Kidney (tissue), 13 donors: ENCODE measurements at regions not wholly inside any gene's neighbourhood (a gene's known extent, or its start where the extent isn't known, plus 50 kb on each side); places are given as distances from the start of the nearest gene placed in this dataset.

Experiments
- DNase-seq, 5 donors: peaks; one replicate each; pipeline ENCODE4 v3.0.0-alpha.2; 2013 to 2020
- FAIRE-seq: peaks from 2 replicates; lab custom pipeline; 2012; peaks lifted over from hg19 to GRCh38; lab: Jason Lieb, UNC
- H3K27ac ChIP-seq, 2 donors: one replicate each; pipeline ENCODE4 v1.7.0; 2013; ENCODE audit warnings: low read depth in 2 of 2, low read length in 2 of 2, inconsistent platforms in 1 of 2
- H3K27me3 ChIP-seq: one replicate; pipeline ENCODE4 v1.7.1; 2013; ENCODE audit warnings: low read length, inconsistent platforms; ENCODE audit not compliant: control insufficient read depth, insufficient read depth
- H3K36me3 ChIP-seq, 3 donors: one replicate each; pipeline versions ENCODE4 v1.7.0 to v1.7.1; 2013; ENCODE audit warnings: low read length in 3 of 3, control low read depth in 1 of 3, inconsistent platforms in 1 of 3; ENCODE audit not compliant: insufficient read depth in 3 of 3, control insufficient read depth in 2 of 3
- H3K4me1 ChIP-seq, 3 donors: one replicate each; pipeline versions ENCODE4 v1.7.0 to v1.7.1; 2013; ENCODE audit warnings: low read length in 3 of 3, inconsistent platforms in 1 of 3, low read depth in 1 of 3; ENCODE audit not compliant: control insufficient read depth in 2 of 3, insufficient read depth in 2 of 3
- H3K4me3 ChIP-seq, 3 donors: one replicate each; pipeline versions ENCODE4 v1.7.0 to v1.8.1; 2013; ENCODE audit warnings: low read length in 3 of 3, control low read depth in 1 of 3, inconsistent platforms in 1 of 3
- H3K9ac ChIP-seq, 3 donors: one replicate each; pipeline versions ENCODE4 v1.7.0 to v1.7.1; 2013; ENCODE audit warnings: low read length in 3 of 3, control low read depth in 1 of 3, inconsistent platforms in 1 of 3
- H3K9me3 ChIP-seq, 3 donors: one replicate each; pipeline versions ENCODE4 v1.7.0 to v1.7.1; 2013; ENCODE audit warnings: low read length in 3 of 3, control low read depth in 1 of 3, inconsistent platforms in 1 of 3; ENCODE audit not compliant: control insufficient read depth in 2 of 3, insufficient read depth in 1 of 3
- intact Hi-C: fragments of 100-400 bp; cut with DNase I; formaldehyde crosslinking; loops from one replicate; pipeline ENCODE4 v1.11.1; 2022
- TF ChIP-seq, protein P1 (sequence below): IDR thresholded peaks from 3 replicates; pipeline ENCODE4 v1.5.1; 2012; ENCODE audit warnings: mild to moderate bottlenecking, moderate library complexity, borderline replicate concordance; ENCODE audit not compliant: insufficient read depth; ENCODE audit errors: extremely low read depth
- donor health status: control.
- donor health status: control.
- donor health status: control.
- donor health status: control.
- donor health status: control.
- donor health status: DM: yes; HTN: yes; CAD: no.
- donor health status: Normal renal cell carcinoma (clear cell type).

DNA sequence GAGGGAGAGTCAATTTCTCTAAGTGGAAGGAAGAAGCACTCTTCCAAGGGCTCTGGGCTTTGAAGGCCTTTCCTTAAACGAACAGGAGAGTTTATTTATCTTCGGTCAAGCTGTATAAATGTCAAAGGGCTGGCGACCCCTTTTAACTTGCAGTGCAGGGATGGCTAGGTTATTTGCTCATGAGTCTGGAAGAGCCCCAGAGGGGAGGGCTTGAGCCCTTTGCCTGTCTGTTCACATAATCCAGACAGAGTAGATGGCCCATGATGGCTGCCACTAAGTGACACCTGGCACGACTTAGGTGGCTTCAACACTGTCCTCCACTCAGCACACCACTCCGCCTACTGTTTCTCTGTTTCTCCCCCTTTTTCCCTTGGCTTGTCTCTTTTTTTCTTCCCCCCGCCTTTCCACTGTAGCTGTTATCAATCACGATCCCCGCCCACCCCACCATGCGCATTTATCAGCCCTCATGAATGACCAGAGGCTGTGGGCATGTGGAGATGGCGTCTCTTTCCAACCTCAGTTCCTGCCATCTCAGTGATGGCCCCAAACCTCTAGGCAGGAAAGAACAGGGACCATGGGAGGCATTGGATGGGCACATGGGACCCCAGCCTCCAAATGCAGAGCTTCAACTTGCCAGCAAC lies 408.7 kb upstream of the TNRC6C start:
- FAIRE-seq = no peak
- no peak overlapping the region for H3K4me3 ChIP-seq
- DNase-seq = no peak
- intact Hi-C loops = loop anchor here (10.0 kb wide), 1 partner anchor 465 kb away; no protein-coding TSS in a partner anchor
- TF ChIP-seq, protein P1, sequence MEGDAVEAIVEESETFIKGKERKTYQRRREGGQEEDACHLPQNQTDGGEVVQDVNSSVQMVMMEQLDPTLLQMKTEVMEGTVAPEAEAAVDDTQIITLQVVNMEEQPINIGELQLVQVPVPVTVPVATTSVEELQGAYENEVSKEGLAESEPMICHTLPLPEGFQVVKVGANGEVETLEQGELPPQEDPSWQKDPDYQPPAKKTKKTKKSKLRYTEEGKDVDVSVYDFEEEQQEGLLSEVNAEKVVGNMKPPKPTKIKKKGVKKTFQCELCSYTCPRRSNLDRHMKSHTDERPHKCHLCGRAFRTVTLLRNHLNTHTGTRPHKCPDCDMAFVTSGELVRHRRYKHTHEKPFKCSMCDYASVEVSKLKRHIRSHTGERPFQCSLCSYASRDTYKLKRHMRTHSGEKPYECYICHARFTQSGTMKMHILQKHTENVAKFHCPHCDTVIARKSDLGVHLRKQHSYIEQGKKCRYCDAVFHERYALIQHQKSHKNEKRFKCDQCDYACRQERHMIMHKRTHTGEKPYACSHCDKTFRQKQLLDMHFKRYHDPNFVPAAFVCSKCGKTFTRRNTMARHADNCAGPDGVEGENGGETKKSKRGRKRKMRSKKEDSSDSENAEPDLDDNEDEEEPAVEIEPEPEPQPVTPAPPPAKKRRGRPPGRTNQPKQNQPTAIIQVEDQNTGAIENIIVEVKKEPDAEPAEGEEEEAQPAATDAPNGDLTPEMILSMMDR = no peak
- no peak overlapping the region for H3K9ac ChIP-seq
- no peaks in the 10 kb centered on the region for H3K4me1 ChIP-seq
- no peaks in the 10 kb centered on the region for H3K9me3 ChIP-seq
- no peaks in the 10 kb centered on the region for H3K36me3 ChIP-seq
- H3K27ac ChIP-seq = no peak overlapping the region
- no peaks in the 10 kb centered on the region for H3K27me3 ChIP-seq

GRCh38 chr17:77553459-77554066 lies 404.9 kb upstream of the TNRC6C start:
- no peak for DNase-seq
- H3K9me3 ChIP-seq = no peaks in the 10 kb centered on the region
- H3K9ac ChIP-seq = no peak overlapping the region
- FAIRE-seq = no peak
- intact Hi-C loops = no loop called here
- no peaks in the 10 kb centered on the region for H3K27me3 ChIP-seq
- TF ChIP-seq, protein P1 = no peak
- H3K36me3 ChIP-seq = no peaks in the 10 kb centered on the region
- no peak overlapping the region for H3K27ac ChIP-seq
- H3K4me1 ChIP-seq = no peaks in the 10 kb centered on the region
- H3K4me3 ChIP-seq = no peak overlapping the region

- H3K4me1 ChIP-seq = no peaks in the 10 kb centered on the region
- no peak overlapping the region for H3K9ac ChIP-seq
- DNase-seq (no peak), FAIRE-seq (no peak)
- TF ChIP-seq, protein P1 = no peak
- no peaks in the 10 kb centered on the region for H3K36me3 ChIP-seq
- intact Hi-C loops = no loop called here
- no peaks in the 10 kb centered on the region for H3K9me3 ChIP-seq
- H3K27me3 ChIP-seq = no peaks in the 10 kb centered on the region
- H3K27ac ChIP-seq = no peak overlapping the region
- H3K4me3 ChIP-seq = no peak overlapping the region
These were observed 403.3 kb upstream of the TNRC6C start for GRCh38 chr17:77555121-77555591.
